Erythroblast (primary cell): ENCODE measurements at regions not wholly inside any gene's neighbourhood (a gene's known extent, or its start where the extent isn't known, plus 50 kb on each side); places are given as distances from the start of the nearest gene placed in this dataset.

Experiments
- DNase-seq, 2 experiments: peaks; one replicate each; lab custom pipeline; 2025; lab: John Stamatoyannopoulos, UW
- GATA1 ChIP-seq: IDR thresholded peaks from 2 replicates; pipeline ENCODE4 v1.6.1; 2011; ENCODE audit warnings: low read depth, mild to moderate bottlenecking, control low read depth, low read length, moderate library complexity
- POLR2A ChIP-seq: IDR thresholded peaks from 2 replicates; pipeline ENCODE4 v1.6.1; 2011; ENCODE audit warnings: mild to moderate bottlenecking, low read length

GRCh38 chr5:67543720-67544270 lies 347.2 kb upstream of the CD180 start:
- DNase-seq = no peak
- TF ChIP-seq POLR2A (no peak), GATA1 (no peak)

- no peak for DNase-seq
- TF ChIP-seq POLR2A = no peak
Observed at GRCh38 chr5:67542479-67542878, 345.9 kb upstream of the CD180 start.

GRCh38 chr5:67541875-67542274 lies 345.3 kb upstream of the CD180 start:
- no peak for DNase-seq
- TF ChIP-seq GATA1 (no peak), POLR2A (no peak)

GRCh38 chr5:67538855-67539506 lies 342.4 kb upstream of the CD180 start:
- no peak for TF ChIP-seq GATA1
- no peak for TF ChIP-seq POLR2A
- DNase-seq = no peak

- TF ChIP-seq POLR2A = no peak
- no peak for TF ChIP-seq GATA1
- no peak for DNase-seq
Observed at GRCh38 chr5:67537439-67538148, 341.0 kb upstream of the CD180 start.

GRCh38 chr5:67536866-67537265 lies 340.3 kb upstream of the CD180 start:
- DNase-seq = no peak
- TF ChIP-seq GATA1 = no peak
- TF ChIP-seq POLR2A = no peak

GRCh38 chr5:67530609-67531255 lies 334.1 kb upstream of the CD180 start:
- TF ChIP-seq POLR2A (no peak), GATA1 (no peak)
- DNase-seq = no peak

- TF ChIP-seq POLR2A = no peak
- TF ChIP-seq GATA1 = no peak
- DNase-seq = no peak
Observed at GRCh38 chr5:67528953-67529352, 332.4 kb upstream of the CD180 start.

GRCh38 chr5:67526793-67527192 lies 330.2 kb upstream of the CD180 start:
- TF ChIP-seq POLR2A (no peak), GATA1 (no peak)
- DNase-seq = no peak

- TF ChIP-seq GATA1 (no peak), POLR2A (no peak)
- DNase-seq = no peak
Observed at GRCh38 chr5:67520161-67520908, 323.7 kb upstream of the CD180 start.

- DNase-seq = no peak
- TF ChIP-seq POLR2A = no peak
Observed at GRCh38 chr5:67518227-67518626, 321.6 kb upstream of the CD180 start.

GRCh38 chr5:67516948-67517565 lies 320.5 kb upstream of the CD180 start:
- DNase-seq = no peak

GRCh38 chr5:67515762-67516161 lies 319.2 kb upstream of the CD180 start:
- no peak for DNase-seq
- no peak for TF ChIP-seq POLR2A

More at GRCh38 chr5:67516948-67517565, 320.5 kb upstream of the CD180 start:
- TF ChIP-seq GATA1 = no peak
- TF ChIP-seq POLR2A = no peak
